Esophagus squamous epithelium (tissue), 5 donors: ENCODE measurements at regions not wholly inside any gene's neighbourhood (a gene's known extent, or its start where the extent isn't known, plus 50 kb on each side); places are given as distances from the start of the nearest gene placed in this dataset.

Experiments
- DNase-seq: peaks from one replicate; lab custom pipeline; 2025; lab: John Stamatoyannopoulos, UW
- H3K27ac ChIP-seq, 4 donors: fragments of 200-600 bp; sonication (generic); one replicate each; pipeline ENCODE4 v1.5.1; 2016 to 2019; ENCODE audit warnings: mild to moderate bottlenecking in 1 of 4
- H3K27me3 ChIP-seq, 4 donors: fragments of 200-600 bp; sonication (generic); 1 replicate in 3 of 4; 2 replicates in 1 of 4; pipeline versions ENCODE4 v1.5.1 to v1.6.0; 2017 to 2021; ENCODE audit warnings: antibody characterized with exemption in 1 of 4
- H3K36me3 ChIP-seq, 3 donors: fragments of 200-600 bp; sonication (generic); one replicate each; pipeline ENCODE4 v1.5.1; 2016 to 2019
- H3K4me1 ChIP-seq, 3 donors: fragments of 200-600 bp; sonication (generic); one replicate each; pipeline ENCODE4 v1.5.1; 2017 to 2019
- H3K4me3 ChIP-seq, 4 donors: fragments of 200-600 bp; sonication (generic); 1 replicate in 3 of 4; 2 replicates in 1 of 4; pipeline ENCODE4 v1.5.1; 2016 to 2019; ENCODE audit warnings: mild to moderate bottlenecking in 2 of 4, moderate library complexity in 1 of 4
- H3K9me3 ChIP-seq, 3 donors: fragments of 200-600 bp; sonication (generic); one replicate each; pipeline ENCODE4 v1.5.1; 2016 to 2019
- POLR2A ChIP-seq, 4 donors: fragments of 450-650 bp; IDR thresholded peaks; one replicate each; pipeline ENCODE4 v1.6.1; 2017; ENCODE audit warnings: antibody characterized with exemption in 4 of 4, mild to moderate bottlenecking in 4 of 4, moderate library complexity in 3 of 4
- WGBS, 2 donors: methylation state at CpG; one replicate each; pipeline ENCODE4 v1.1.5; 2018; 5-methylcytosine and 5-hydroxymethylcytosine counted together
- intact Hi-C: fragments of 100-400 bp; cut with DNase I; formaldehyde crosslinking; loops from one replicate; pipeline ENCODE4 v1.15.0; 2022
- TF ChIP-seq, protein P1 (sequence below), 6 experiments: fragments of 450-650 bp in 4 of 6; fragments of 200-600 bp in 2 of 6; sonication (generic) in 2 of 6; IDR thresholded peaks; one replicate each; pipeline ENCODE4 v1.5.1; 2016 to 2019; ENCODE audit warnings: antibody characterized with exemption in 6 of 6, mild to moderate bottlenecking in 4 of 6, moderate library complexity in 4 of 6
- donor health status: DM: yes; HTN: yes; CAD: no.

DNA sequence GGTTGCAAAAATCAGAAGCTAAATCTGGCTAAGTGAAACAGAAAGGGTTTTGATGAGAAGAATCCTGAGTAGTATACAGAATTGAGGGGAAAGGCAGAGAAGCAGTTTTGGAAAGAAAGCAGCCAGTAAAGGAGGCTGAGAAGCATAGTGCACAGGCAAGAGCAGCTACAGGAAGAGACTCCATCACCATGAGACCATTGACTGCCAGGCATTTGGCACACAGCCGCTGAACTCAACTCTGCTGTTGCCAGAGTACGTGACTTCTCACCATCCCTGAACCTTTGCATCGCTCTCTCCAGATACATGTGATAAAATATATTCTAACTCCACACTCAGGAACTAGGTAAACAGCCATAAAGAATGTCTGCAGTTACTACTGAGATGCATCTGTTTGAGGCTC is 128.3 kb upstream of the C1orf21 start:
- no peak for DNase-seq
- Histone ChIP-seq H3K36me3 (no peaks in the 10 kb centered on the region), H3K27me3 (peaks cover 0 to 14% (median 0%) of the 10 kb centered on the region in 4 donors), H3K4me3 (no peak overlapping the region), H3K4me1 (no peaks in the 10 kb centered on the region), H3K9me3 (no peaks in the 10 kb centered on the region), H3K27ac (no peak overlapping the region)
- intact Hi-C loops: no loop called here
- TF ChIP-seq POLR2A (IDR thresholded peaks at IDR 0.05): no peak
- TF ChIP-seq, protein P1, sequence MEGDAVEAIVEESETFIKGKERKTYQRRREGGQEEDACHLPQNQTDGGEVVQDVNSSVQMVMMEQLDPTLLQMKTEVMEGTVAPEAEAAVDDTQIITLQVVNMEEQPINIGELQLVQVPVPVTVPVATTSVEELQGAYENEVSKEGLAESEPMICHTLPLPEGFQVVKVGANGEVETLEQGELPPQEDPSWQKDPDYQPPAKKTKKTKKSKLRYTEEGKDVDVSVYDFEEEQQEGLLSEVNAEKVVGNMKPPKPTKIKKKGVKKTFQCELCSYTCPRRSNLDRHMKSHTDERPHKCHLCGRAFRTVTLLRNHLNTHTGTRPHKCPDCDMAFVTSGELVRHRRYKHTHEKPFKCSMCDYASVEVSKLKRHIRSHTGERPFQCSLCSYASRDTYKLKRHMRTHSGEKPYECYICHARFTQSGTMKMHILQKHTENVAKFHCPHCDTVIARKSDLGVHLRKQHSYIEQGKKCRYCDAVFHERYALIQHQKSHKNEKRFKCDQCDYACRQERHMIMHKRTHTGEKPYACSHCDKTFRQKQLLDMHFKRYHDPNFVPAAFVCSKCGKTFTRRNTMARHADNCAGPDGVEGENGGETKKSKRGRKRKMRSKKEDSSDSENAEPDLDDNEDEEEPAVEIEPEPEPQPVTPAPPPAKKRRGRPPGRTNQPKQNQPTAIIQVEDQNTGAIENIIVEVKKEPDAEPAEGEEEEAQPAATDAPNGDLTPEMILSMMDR (IDR thresholded peaks at IDR 0.05): no peak
- WGBS, 2 donors: 87 to 94% methylated on average over 3 of the region's 3 CpGs

DNA sequence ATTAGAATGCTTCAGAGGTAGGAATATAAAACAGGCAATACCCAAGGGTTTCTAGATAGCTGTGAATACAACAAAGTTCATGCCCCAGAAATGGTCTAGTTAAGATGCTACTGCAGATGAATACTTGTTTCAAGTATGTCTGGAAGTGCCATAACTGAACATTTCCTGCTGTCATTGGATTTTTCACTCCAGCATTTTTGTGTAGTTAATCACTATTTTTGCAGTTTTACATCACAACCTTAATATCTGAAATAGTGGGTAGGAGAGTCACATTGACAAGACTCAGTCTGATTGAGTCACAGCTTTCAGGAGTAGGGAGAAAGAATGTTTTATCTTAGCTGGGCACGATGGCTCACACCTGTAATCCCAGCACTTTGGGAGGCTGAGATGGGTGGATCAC is 126.4 kb upstream of the C1orf21 start:
- WGBS, 2 donors: 33 to 79% methylated on average over 1 of the region's 1 CpG
- Histone ChIP-seq H3K27me3 (peaks cover 0 to 14% (median 0%) of the 10 kb centered on the region in 4 donors), H3K9me3 (no peaks in the 10 kb centered on the region), H3K27ac (no peak overlapping the region), H3K4me1 (no peaks in the 10 kb centered on the region), H3K36me3 (no peaks in the 10 kb centered on the region), H3K4me3 (no peak overlapping the region)
- TF ChIP-seq POLR2A (IDR thresholded peaks at IDR 0.05): no peak
- TF ChIP-seq, protein P1 (IDR thresholded peaks at IDR 0.05): no peak
- DNase-seq: no peak
- intact Hi-C loops: no loop called here

DNA sequence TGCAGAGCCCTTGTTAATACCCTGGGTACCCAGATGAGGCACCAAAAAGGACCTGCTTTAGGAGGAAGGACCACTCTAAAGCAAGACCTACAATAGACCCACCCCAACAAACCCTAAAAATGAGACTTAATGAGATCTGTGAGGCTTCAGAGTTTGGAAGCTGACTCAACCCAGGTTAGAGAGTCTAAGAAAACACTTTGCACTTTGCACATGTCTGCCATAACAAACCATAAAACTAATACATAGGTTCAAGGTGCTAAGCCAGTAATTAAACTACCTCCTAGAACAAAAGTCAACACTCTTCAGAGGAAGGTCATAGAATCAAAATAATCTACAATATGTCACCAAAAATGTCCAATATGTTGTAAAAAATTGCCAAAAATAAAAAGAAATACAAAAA is 124.7 kb upstream of the C1orf21 start:
- no peaks in the 10 kb centered on the region for H3K4me1 ChIP-seq
- intact Hi-C loops: no loop called here

DNA sequence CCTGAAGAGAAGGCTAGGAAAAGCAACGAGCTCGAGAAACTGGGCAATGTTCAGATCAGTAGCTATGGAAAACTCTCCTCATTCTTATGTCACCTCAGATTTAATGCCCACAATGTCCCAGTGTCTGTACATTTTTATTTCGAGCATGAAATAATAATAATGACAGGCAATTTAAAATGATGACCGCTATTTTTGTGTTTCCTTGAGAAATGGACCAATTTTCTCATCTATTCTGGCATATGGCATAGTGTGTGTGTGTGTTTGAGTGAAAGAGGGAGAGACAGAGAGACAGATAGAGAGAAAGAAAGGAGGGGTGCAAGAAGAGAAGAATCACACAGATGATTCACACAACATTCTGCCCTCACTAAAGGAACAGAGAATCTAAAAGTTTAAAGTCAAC is 119.1 kb upstream of the C1orf21 start:
- no peak for DNase-seq
- intact Hi-C loops: no loop called here
- TF ChIP-seq, protein P1 (IDR thresholded peaks at IDR 0.05): no peak
- TF ChIP-seq POLR2A (IDR thresholded peaks at IDR 0.05): no peak
- no peak overlapping the region for H3K4me3 ChIP-seq
- H3K27me3 ChIP-seq: peaks cover 0 to 6% (median 0%) of the 10 kb centered on the region in 4 donors
- WGBS, 2 donors: 72 to 81% methylated on average over 4 of the region's 4 CpGs
- no peaks in the 10 kb centered on the region for H3K36me3 ChIP-seq
- H3K9me3 ChIP-seq: no peaks in the 10 kb centered on the region
- H3K4me1 ChIP-seq: no peaks in the 10 kb centered on the region
- no peak overlapping the region for H3K27ac ChIP-seq

More for the DNA sequence above, 124.7 kb upstream of the C1orf21 start:
- Histone ChIP-seq H3K36me3 (no peaks in the 10 kb centered on the region), H3K9me3 (no peaks in the 10 kb centered on the region), H3K4me3 (no peak overlapping the region), H3K27me3 (peaks cover 0 to 21% (median 0%) of the 10 kb centered on the region in 4 donors), H3K27ac (no peak overlapping the region)
- no peak for TF ChIP-seq POLR2A (IDR thresholded peaks at IDR 0.05)
- TF ChIP-seq, protein P1 (IDR thresholded peaks at IDR 0.05): no peak
- no peak for DNase-seq

DNA sequence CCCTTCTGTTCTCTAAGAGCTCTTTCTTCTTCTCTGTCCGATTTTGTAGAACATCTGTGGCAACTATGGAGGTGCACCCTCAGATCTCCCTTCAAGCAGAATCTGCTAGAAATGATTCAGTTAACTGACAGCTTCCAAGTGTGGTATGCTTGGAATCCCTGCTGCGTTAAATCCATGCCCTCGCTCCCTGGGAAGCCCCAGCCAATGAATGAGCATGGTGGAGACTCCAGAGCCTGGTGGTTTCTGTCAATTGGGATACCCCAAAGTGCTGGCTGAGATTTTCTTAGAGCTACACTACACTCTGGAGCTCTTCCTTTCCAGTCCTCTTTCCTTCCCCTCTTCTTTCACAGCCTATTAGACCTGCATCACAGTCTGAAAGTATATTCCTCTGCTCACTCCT is 116.3 kb upstream of the C1orf21 start:
- Histone ChIP-seq H3K4me3 (no peak overlapping the region), H3K36me3 (no peaks in the 10 kb centered on the region), H3K4me1 (no peaks in the 10 kb centered on the region), H3K27ac (no peak overlapping the region), H3K9me3 (no peaks in the 10 kb centered on the region), H3K27me3 (peaks cover 0 to 6% (median 0%) of the 10 kb centered on the region in 4 donors)
- WGBS, 2 donors: 67 to 78% methylated on average over 3 of the region's 3 CpGs
- intact Hi-C loops: no loop called here
- no peak for DNase-seq
- TF ChIP-seq POLR2A (IDR thresholded peaks at IDR 0.05): no peak
- TF ChIP-seq, protein P1 (IDR thresholded peaks at IDR 0.05): no peak
